Brain microvascular endothelial cell (primary cell): ENCODE measurements at regions not wholly inside any gene's neighbourhood (a gene's known extent, or its start where the extent isn't known, plus 50 kb on each side); places are given as distances from the start of the nearest gene placed in this dataset.
"Not testable (repeated sequence)": the region's sequence is repeated elsewhere in the genome, so short reads cannot be mapped to it uniquely, and the experiment has no call there.

Experiments used
- DNase-seq: peaks from one replicate; pipeline ENCODE4 v3.0.0-alpha.2; 2020
- H3K27ac ChIP-seq: fragments of 250-450 bp; sonication (Bioruptor Pico); 2 replicates; pipeline ENCODE4 v1.5.1; 2020; ENCODE audit warnings: mild to moderate bottlenecking, moderate library complexity
- H3K27me3 ChIP-seq: fragments of 250-450 bp; sonication (Bioruptor Pico); replicated peaks from 2 replicates; pipeline ENCODE4 v1.5.1; 2020; ENCODE audit warnings: mild to moderate bottlenecking
- H3K36me3 ChIP-seq: fragments of 250-450 bp; sonication (Bioruptor Pico); replicated peaks from 2 replicates; pipeline ENCODE4 v1.5.1; 2020; ENCODE audit warnings: mild to moderate bottlenecking
- H3K4me3 ChIP-seq: 2 replicates; pipeline ENCODE4 v1.5.1; 2011; ENCODE audit warnings: low read depth, mild to moderate bottlenecking, control low read depth, low read length, moderate library complexity
- in situ Hi-C: cut with HindIII; loops from 2 replicates; pipeline ENCODE4 v1.10.0; 2017; ENCODE audit warnings: low sequenced_read_pairs, low pct_ligation_motif_present
- TF ChIP-seq, protein P1 (sequence below): IDR thresholded peaks from 2 replicates; pipeline ENCODE4 v1.5.1; 2011; ENCODE audit warnings: low read depth, mild to moderate bottlenecking, moderate library complexity, low read length, control low read depth, inconsistent platforms; ENCODE audit errors: missing control alignments

DNA sequence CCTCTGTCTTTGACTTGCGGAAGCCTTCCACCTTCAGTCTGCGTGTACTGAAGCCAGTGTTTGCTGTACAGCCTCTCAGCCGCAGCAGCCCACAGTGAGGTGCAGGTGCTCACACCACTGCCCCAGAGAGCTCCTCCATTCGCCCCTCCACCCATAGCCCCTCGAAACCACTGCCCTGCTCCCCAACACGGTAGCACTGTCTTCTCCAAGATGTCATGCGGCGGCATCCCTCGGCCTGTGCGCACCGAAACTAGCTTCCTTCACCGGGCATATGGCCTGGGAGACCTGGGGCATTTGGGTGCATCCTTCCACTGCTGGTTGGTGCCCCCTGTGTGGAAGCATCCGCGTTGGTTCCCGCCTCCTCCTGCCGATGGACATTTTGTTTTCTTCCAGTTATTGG, 86.8 kb upstream of the LPCAT1 start:
- DNase-seq, in situ Hi-C loops, H3K4me3 ChIP-seq, H3K27ac ChIP-seq, H3K36me3 ChIP-seq: not testable (repeated sequence)
- peaks cover 11% of the 10 kb centered on the region for H3K27me3 ChIP-seq

GRCh38 chr5:1609111-1609510, 85.4 kb upstream of the LPCAT1 start:
- peaks cover 15% of the 10 kb centered on the region for H3K27me3 ChIP-seq
- in situ Hi-C loops, DNase-seq: not testable (repeated sequence)

GRCh38 chr5:1608336-1608735, 84.6 kb upstream of the LPCAT1 start:
- peaks cover 19% of the 10 kb centered on the region for H3K27me3 ChIP-seq
- H3K4me3 ChIP-seq, H3K36me3 ChIP-seq, in situ Hi-C loops, H3K27ac ChIP-seq: not testable (repeated sequence)
- peak; percentile 94 for DNase-seq

More at GRCh38 chr5:1609111-1609510, 85.4 kb upstream of the LPCAT1 start:
- not testable (repeated sequence) for H3K36me3 ChIP-seq, H3K27ac ChIP-seq, H3K4me3 ChIP-seq

DNA sequence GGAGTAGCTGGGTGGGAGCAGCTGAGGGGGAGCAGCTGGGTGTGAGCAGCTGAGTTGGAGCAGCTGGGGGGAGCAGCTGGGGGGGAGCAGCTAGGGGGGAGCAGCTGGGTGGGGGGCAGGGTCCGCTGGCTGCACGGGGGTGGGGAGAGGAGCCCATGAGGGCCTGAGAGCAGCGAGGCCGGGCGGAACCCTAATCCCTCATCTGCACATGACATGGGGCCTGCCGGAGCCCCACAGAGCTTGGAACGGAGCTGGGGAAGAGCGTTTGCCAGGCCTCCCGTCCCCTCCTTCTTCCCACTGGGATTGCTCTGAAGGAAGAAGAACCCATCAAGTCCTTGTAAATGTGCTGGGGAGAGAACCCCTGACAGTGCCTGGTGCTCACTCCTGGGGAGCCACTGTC, 83.2 kb upstream of the LPCAT1 start:
- in situ Hi-C loops, H3K4me3 ChIP-seq, DNase-seq, H3K36me3 ChIP-seq, H3K27ac ChIP-seq: not testable (repeated sequence)
- peaks cover 20% of the 10 kb centered on the region for H3K27me3 ChIP-seq

DNA sequence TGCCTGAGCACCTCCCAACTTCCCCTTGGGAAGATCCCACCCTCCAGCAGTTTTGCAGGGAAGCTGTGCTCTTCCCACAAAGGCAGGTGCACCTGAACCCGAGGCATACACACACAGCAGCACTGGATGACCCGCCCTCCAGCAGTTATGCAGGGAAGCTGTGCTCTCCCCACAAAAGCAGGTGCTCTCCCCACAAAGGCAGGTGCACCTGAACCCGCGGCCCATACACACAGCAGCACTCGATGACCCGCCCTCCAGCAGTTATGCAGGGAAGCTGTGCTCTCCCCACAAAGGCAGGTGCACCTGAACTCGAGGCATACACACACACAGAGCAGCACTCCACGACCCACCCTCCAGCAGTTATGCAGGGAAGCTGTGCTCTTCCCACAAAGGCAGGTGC, 80.2 kb upstream of the LPCAT1 start:
- DNase-seq, H3K4me3 ChIP-seq, H3K36me3 ChIP-seq, H3K27ac ChIP-seq, in situ Hi-C loops: not testable (repeated sequence)
- peaks cover 27% of the 10 kb centered on the region for H3K27me3 ChIP-seq

DNA sequence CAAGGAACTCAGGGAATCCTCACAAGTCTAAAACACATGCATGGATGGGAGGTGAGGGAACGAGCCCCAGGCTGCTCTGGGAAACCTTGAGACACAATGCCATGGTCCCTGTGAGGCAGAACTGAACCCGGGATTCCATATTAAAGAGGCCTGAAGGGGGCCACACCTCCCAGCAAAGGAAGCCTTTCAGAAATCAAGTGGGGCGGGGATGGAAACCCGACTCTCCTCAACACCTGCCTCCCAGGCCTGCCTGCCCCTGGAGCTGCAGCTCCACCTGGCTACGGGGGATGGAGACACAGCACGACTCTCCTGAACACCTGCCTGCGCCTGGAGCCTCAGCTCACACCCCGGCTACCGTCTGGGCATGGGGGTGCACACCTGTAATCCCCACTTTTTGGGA, 77.8 kb upstream of the LPCAT1 start:
- in situ Hi-C loops, DNase-seq: not testable (repeated sequence)

GRCh38 chr5:1598950-1599737, 75.4 kb upstream of the LPCAT1 start:
- DNase-seq: peak; percentile 39
- in situ Hi-C loops: not testable (repeated sequence)

More for the DNA sequence above, 77.8 kb upstream of the LPCAT1 start:
- H3K27ac ChIP-seq, H3K4me3 ChIP-seq, H3K36me3 ChIP-seq: not testable (repeated sequence)
- H3K27me3 ChIP-seq: peaks cover 25% of the 10 kb centered on the region

DNA sequence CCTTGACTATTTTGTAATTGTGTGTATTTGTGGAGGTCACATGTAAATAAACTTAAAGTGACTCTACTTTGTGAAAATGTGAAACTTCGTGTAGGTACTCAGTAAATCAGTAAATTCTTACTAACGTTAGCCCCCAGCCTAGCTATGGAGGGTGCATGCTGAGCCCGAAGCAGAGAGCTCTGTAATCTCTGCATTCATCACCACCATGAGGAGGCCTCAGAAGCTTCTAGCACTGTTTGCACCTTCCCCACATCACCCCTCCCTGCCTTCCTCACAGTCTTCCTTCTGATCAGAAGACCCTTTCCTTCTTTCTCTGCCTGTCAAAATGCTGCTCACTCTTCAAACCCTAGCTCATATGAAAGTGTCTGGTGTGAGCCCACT, 73.3 kb upstream of the LPCAT1 start:
- H3K27ac ChIP-seq, DNase-seq, H3K36me3 ChIP-seq, in situ Hi-C loops: not testable (repeated sequence)
- peaks cover 32% of the 10 kb centered on the region for H3K27me3 ChIP-seq
- peak overlapping the region; percentile 42 for H3K4me3 ChIP-seq

More at GRCh38 chr5:1598950-1599737, 75.4 kb upstream of the LPCAT1 start:
- not testable (repeated sequence) for H3K36me3 ChIP-seq, H3K27ac ChIP-seq, H3K4me3 ChIP-seq
- TF ChIP-seq, protein P1, sequence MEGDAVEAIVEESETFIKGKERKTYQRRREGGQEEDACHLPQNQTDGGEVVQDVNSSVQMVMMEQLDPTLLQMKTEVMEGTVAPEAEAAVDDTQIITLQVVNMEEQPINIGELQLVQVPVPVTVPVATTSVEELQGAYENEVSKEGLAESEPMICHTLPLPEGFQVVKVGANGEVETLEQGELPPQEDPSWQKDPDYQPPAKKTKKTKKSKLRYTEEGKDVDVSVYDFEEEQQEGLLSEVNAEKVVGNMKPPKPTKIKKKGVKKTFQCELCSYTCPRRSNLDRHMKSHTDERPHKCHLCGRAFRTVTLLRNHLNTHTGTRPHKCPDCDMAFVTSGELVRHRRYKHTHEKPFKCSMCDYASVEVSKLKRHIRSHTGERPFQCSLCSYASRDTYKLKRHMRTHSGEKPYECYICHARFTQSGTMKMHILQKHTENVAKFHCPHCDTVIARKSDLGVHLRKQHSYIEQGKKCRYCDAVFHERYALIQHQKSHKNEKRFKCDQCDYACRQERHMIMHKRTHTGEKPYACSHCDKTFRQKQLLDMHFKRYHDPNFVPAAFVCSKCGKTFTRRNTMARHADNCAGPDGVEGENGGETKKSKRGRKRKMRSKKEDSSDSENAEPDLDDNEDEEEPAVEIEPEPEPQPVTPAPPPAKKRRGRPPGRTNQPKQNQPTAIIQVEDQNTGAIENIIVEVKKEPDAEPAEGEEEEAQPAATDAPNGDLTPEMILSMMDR: peak; percentile 37
- H3K27me3 ChIP-seq: peaks cover 35% of the 10 kb centered on the region

DNA sequence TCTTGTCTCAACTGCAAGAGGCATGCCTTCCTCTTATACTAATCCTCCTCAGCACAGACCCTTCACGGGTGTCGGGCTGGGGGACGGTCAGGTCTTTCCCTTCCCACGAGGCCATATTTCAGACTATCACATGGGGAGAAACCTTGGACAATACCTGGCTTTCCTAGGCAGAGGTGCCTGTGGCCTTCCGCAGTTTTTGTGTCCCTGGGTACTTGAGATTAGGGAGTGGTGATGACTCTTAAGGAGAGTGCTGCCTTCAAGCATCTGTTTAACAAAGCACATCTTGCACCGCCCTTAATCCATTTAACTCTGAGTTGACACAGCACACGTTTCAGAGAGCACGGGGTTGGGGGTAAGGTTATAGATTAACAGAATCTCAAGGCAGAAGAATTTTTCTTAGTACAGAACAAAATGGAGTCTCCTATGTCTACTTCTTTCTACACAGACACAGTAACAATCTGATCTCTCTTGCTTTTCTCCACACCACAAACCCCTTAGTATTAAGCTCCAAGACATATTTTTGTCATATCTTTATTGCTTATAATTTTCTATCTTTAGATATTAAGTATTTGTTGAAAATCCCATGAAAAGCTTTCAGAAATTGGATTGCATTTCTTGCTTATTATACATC, 72.8 kb upstream of the LPCAT1 start:
- H3K27ac ChIP-seq, H3K4me3 ChIP-seq, H3K36me3 ChIP-seq, DNase-seq, in situ Hi-C loops: not testable (repeated sequence)
- peaks cover 31% of the 10 kb centered on the region for H3K27me3 ChIP-seq
